GM12878 (cell line): ENCODE measurements at regions not wholly inside any gene's neighbourhood (a gene's known extent, or its start where the extent isn't known, plus 50 kb on each side); places are given as distances from the start of the nearest gene placed in this dataset.

Experiments
- ATAC-seq: fragments of 200-7000 bp; cut with Tn5 transposase; 3 replicates; pipeline ENCODE4 v1.9.1; 2020; ENCODE audit warnings: mild to moderate bottlenecking, moderate library complexity
- BruUV-seq: library from RNA; stranded (reverse); fragments of 400-500 nt; replicated peaks from 2 replicates; lab custom pipeline; 2021; lab: Mats Ljungman, UMichigan
- CTCF ChIA-PET: fragments of 300-600 bp; sonication (Branson Sonifier 250); formaldehyde crosslinking; extraction: SDS; loops from one replicate; lab custom pipeline; 2021; ENCODE audit warnings: inconsistent platforms; lab: Yijun Ruan, JAX
- POLR2A ChIA-PET: fragments of 350-600 bp; formaldehyde crosslinking; extraction: SDS; loops from one replicate; lab custom pipeline; 2021; ENCODE audit warnings: inconsistent platforms; lab: Charles Lee
- RAD21 ChIA-PET: fragments of 300-600 bp; sonication (Branson Sonifier 250); formaldehyde crosslinking; loops from one replicate; lab custom pipeline; 2023; ENCODE audit warnings: antibody characterized with exemption; ENCODE audit not compliant: unreplicated experiment; lab: Charles Lee
- SMC1A ChIA-PET: fragments of 300-600 bp; sonication (Branson Sonifier 250); formaldehyde crosslinking; loops from one replicate; lab custom pipeline; 2023; ENCODE audit not compliant: unreplicated experiment, uncharacterized antibody; lab: Charles Lee
- DNase-seq: peaks from one replicate; pipeline ENCODE4 v3.0.0-alpha.2; 2011; ENCODE audit warnings: low read depth, low spot score
- FAIRE-seq: peaks from 3 replicates; lab custom pipeline; 2011; peaks lifted over from hg19 to GRCh38; lab: Jason Lieb, UNC
- H2AFZ ChIP-seq: 2 replicates; pipeline ENCODE4 v1.6.0; 2011; ENCODE audit warnings: low read depth, low read length, control low read depth; ENCODE audit not compliant: control insufficient read depth
- H3K27ac ChIP-seq: 2 replicates; pipeline ENCODE4 v1.5.1; 2011; ENCODE audit warnings: control low read depth; ENCODE audit not compliant: control insufficient read depth, insufficient read depth
- H3K27me3 ChIP-seq, 2 experiments: replicated peaks in 1 of 2; 2 replicates each; pipeline versions ENCODE4 v1.6.0 to v1.6.1; 2011; ENCODE audit warnings: low read length in 1 of 2; ENCODE audit not compliant: control insufficient read depth in 2 of 2, insufficient read depth in 2 of 2
- H3K36me3 ChIP-seq, 2 experiments: 2 replicates each; pipeline ENCODE4 v1.5.1; 2011; ENCODE audit warnings: low read length in 1 of 2; ENCODE audit not compliant: control insufficient read depth in 2 of 2, insufficient read depth in 2 of 2
- H3K4me1 ChIP-seq: 2 replicates; pipeline ENCODE4 v1.6.1; 2011; ENCODE audit warnings: mild to moderate bottlenecking, low read length, moderate library complexity, mixed read lengths; ENCODE audit not compliant: control insufficient read depth, insufficient read depth
- H3K4me2 ChIP-seq: 2 replicates; pipeline ENCODE4 v1.6.0; 2011; ENCODE audit warnings: control low read depth; ENCODE audit not compliant: control insufficient read depth, insufficient read depth
- H3K4me3 ChIP-seq: fragments of 200-600 bp; sonication (generic); 2 replicates; pipeline ENCODE4 v1.5.1; 2016
- H3K79me2 ChIP-seq: 2 replicates; pipeline ENCODE4 v1.6.0; 2011; ENCODE audit warnings: low read length; ENCODE audit not compliant: control insufficient read depth, insufficient read depth
- H3K9ac ChIP-seq: 2 replicates; pipeline ENCODE4 v1.8.0; 2011; ENCODE audit warnings: low read length, control low read depth, mixed read lengths; ENCODE audit not compliant: control insufficient read depth, insufficient read depth
- H3K9me3 ChIP-seq: replicated peaks from 3 replicates; pipeline ENCODE4 v1.5.1; 2011; ENCODE audit warnings: mild to moderate bottlenecking, low read length; ENCODE audit not compliant: control insufficient read depth, insufficient read depth
- H4K20me1 ChIP-seq: 2 replicates; pipeline ENCODE4 v1.6.0; 2011; ENCODE audit not compliant: control insufficient read depth, insufficient read depth
- BCL11A ChIP-seq: IDR thresholded peaks from 2 replicates; pipeline ENCODE4 v1.6.1; 2011; ENCODE audit warnings: low read depth, low read length
- BRCA1 ChIP-seq: IDR thresholded peaks from 2 replicates; pipeline ENCODE4 v1.6.1; 2011; ENCODE audit warnings: low read depth, low read length, improper control_type of control experiment
- CBFB ChIP-seq: IDR thresholded peaks from 2 replicates; pipeline ENCODE4 v1.6.1; 2016; ENCODE audit warnings: antibody characterized with exemption, low read depth
- CREB1 ChIP-seq: IDR thresholded peaks from 2 replicates; pipeline ENCODE4 v1.6.1; 2012; ENCODE audit warnings: low read depth, mild to moderate bottlenecking, inconsistent platforms
- HCFC1 ChIP-seq: fragments of 150-350 bp; IDR thresholded peaks from 2 replicates; pipeline ENCODE4 v1.6.1; 2014; ENCODE audit warnings: low read length
- HDAC6 ChIP-seq: fragments of 200-600 bp; sonication (generic); IDR thresholded peaks from one replicate; pipeline ENCODE4 v1.8.0; 2017; ENCODE audit warnings: antibody characterized with exemption; ENCODE audit not compliant: unreplicated experiment
- MTA2 ChIP-seq: fragments of 450-650 bp; IDR thresholded peaks from 2 replicates; pipeline ENCODE4 v1.6.1; 2016; ENCODE audit warnings: low read depth, mild to moderate bottlenecking, moderate library complexity
- NBN ChIP-seq: fragments of 450-650 bp; IDR thresholded peaks from 2 replicates; pipeline ENCODE4 v1.6.1; 2016
- POLR2AphosphoS2 ChIP-seq: IDR thresholded peaks from 2 replicates; pipeline ENCODE4 v1.6.1; 2011; ENCODE audit warnings: low read depth, mild to moderate bottlenecking, low read length, improper control_type of control experiment, moderate library complexity
- RB1 ChIP-seq: fragments of 450-650 bp; formaldehyde crosslinking; IDR thresholded peaks from 2 replicates; pipeline ENCODE4 v1.6.1; 2017; ENCODE audit warnings: mild to moderate bottlenecking, borderline replicate concordance
- SMARCA5 ChIP-seq: fragments of 450-650 bp; IDR thresholded peaks from 2 replicates; pipeline ENCODE4 v1.6.1; 2017; ENCODE audit warnings: mild to moderate bottlenecking
- SP1 ChIP-seq: IDR thresholded peaks from one replicate; pipeline ENCODE4 v1.6.1; 2011; ENCODE audit warnings: low read depth, low read length
- ZBTB40 ChIP-seq: fragments of 450-650 bp; IDR thresholded peaks from 2 replicates; pipeline ENCODE4 v1.6.1; 2016; ENCODE audit warnings: mild to moderate bottlenecking, moderate library complexity, borderline replicate concordance
- WGBS: methylation state at CpG from one replicate; pipeline ENCODE4 v1.1.6; 2016; ENCODE audit warnings: low lambda C conversion rate; ENCODE audit not compliant: insufficient replicate concordance, insufficient coverage; ENCODE audit errors: missing lambda C conversion rate; 5-methylcytosine and 5-hydroxymethylcytosine counted together
- in situ Hi-C: fragments of 300-500 bp; cut with MboI; formaldehyde crosslinking; loops from 9 replicates; pipeline ENCODE4 v1.14.3; 2018; ENCODE audit warnings: mixed read lengths
- intact Hi-C: fragments of 100-400 bp; cut with micrococcal nuclease; formaldehyde crosslinking; loops from one replicate; pipeline ENCODE4 v1.14.2; 2022; ENCODE audit not compliant: unreplicated experiment
- TF ChIP-seq, protein P1 (sequence below), 3 experiments: IDR thresholded peaks in 2 of 3; conservative IDR thresholded peaks in 1 of 3; 2 replicates each; pipeline ENCODE4 v1.5.1; 2011; ENCODE audit warnings: low read depth in 3 of 3, low read length in 3 of 3, mild to moderate bottlenecking in 3 of 3, control low read depth in 2 of 3, moderate library complexity in 2 of 3, inconsistent platforms in 1 of 3, mixed read lengths in 1 of 3; ENCODE audit not compliant: control insufficient read depth in 2 of 3, insufficient read depth in 1 of 3; ENCODE audit errors: extremely low read depth in 1 of 3

- TF ChIP-seq ZBTB40 (no peak), SP1 (no peak)
These were observed 79.3 kb upstream of the GALNT18 start (continued) for GRCh38 chr11:11701070-11701469.

- H3K4me1 ChIP-seq: no peaks in the 10 kb centered on the region
- no peak overlapping the region for H3K4me3 ChIP-seq
- no peaks in the 10 kb centered on the region; the same call in 2 of the 3 replicates for H3K9me3 ChIP-seq
- SMC1A ChIA-PET: interaction anchor here (0.7 kb wide), 1 partner anchor 35 kb away, joined by 3 read pairs; no protein-coding TSS in a partner anchor
- 29% methylated on average over 1 of the region's 1 CpG for WGBS
- POLR2A ChIA-PET: no interaction called here
- in situ Hi-C loops: no loop called here
- H3K9ac ChIP-seq: no peak overlapping the region
- no peak overlapping the region for H2AFZ ChIP-seq
- FAIRE-seq (no peak), ATAC-seq (no peak), DNase-seq (no peak)
- H4K20me1 ChIP-seq: no peaks in the 10 kb centered on the region
- H3K36me3 ChIP-seq: no peaks in the 10 kb centered on the region
- no peaks in the 10 kb centered on the region for H3K27me3 ChIP-seq
- CTCF ChIA-PET: no interaction called here
- BruUV-seq: no TSS peak
- no peaks in the 10 kb centered on the region for H3K79me2 ChIP-seq
- no peak overlapping the region for H3K27ac ChIP-seq
- TF ChIP-seq, protein P1, sequence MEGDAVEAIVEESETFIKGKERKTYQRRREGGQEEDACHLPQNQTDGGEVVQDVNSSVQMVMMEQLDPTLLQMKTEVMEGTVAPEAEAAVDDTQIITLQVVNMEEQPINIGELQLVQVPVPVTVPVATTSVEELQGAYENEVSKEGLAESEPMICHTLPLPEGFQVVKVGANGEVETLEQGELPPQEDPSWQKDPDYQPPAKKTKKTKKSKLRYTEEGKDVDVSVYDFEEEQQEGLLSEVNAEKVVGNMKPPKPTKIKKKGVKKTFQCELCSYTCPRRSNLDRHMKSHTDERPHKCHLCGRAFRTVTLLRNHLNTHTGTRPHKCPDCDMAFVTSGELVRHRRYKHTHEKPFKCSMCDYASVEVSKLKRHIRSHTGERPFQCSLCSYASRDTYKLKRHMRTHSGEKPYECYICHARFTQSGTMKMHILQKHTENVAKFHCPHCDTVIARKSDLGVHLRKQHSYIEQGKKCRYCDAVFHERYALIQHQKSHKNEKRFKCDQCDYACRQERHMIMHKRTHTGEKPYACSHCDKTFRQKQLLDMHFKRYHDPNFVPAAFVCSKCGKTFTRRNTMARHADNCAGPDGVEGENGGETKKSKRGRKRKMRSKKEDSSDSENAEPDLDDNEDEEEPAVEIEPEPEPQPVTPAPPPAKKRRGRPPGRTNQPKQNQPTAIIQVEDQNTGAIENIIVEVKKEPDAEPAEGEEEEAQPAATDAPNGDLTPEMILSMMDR (IDR thresholded peaks at IDR 0.05 in 2 of 3, conservative IDR thresholded peaks at IDR 0.05 in 1 of 3; ENCODE audit: control insufficient read depth in 2 of 3, extremely low read depth in 1 of 3, insufficient read depth in 1 of 3, low read depth in 3 of 3, low read length in 3 of 3): no peak
- TF ChIP-seq HCFC1 (no peak), BCL11A (no peak), BRCA1 (no peak), CREB1 (no peak), RB1 (no peak), NBN (no peak), CBFB (no peak), HDAC6 (no peak), MTA2 (no peak), SMARCA5 (no peak), POLR2AphosphoS2 (no peak)
- intact Hi-C loops: no loop called here
- RAD21 ChIA-PET: no interaction called here
- no peak overlapping the region for H3K4me2 ChIP-seq
These were observed 76.0 kb upstream of the GALNT18 start for GRCh38 chr11:11697796-11698195.
